ENCODE measurements at regions not wholly inside any gene's neighbourhood (a gene's known extent, or its start where the extent isn't known, plus 50 kb on each side); places are given as distances from the start of the nearest gene placed in this dataset.

GRCh38 chrX:65838674-65839073, 171.2 kb downstream of the MSN start:
- intact Hi-C loops (cut with micrococcal nuclease), result no loop called here
- Histone ChIP-seq H3K9me2 (ENCODE audit: insufficient read depth) (no peaks in the 10 kb centered on the region), H3K27ac (ENCODE audit: low read depth, low read length) (no peak overlapping the region), H3K79me2 (ENCODE audit: insufficient read depth, low read length) (no peaks in the 10 kb centered on the region), H3K9ac (ENCODE audit: low read length) (no peak overlapping the region), H3K36me3 (ENCODE audit: control insufficient read depth in 1 of 2, insufficient read depth in 2 of 2, low read length in 2 of 2) (no peaks in the 10 kb centered on the region), H4K20me1 (ENCODE audit: insufficient read depth) (no peaks in the 10 kb centered on the region), H3K9me3 (ENCODE audit: control insufficient read depth in 1 of 2, insufficient read depth in 1 of 2, low read depth in 1 of 2, low read length in 2 of 2) (no peaks in the 10 kb centered on the region), H2AFZ (ENCODE audit: low read depth, low read length, poor library complexity, severe bottlenecking) (no peak overlapping the region), H3K4me2 (ENCODE audit: low read length) (no peak overlapping the region), H3K27me3 (ENCODE audit: insufficient read depth, low read length) (no peaks in the 10 kb centered on the region), H3K4me1 (ENCODE audit: control insufficient read depth in 1 of 2, insufficient read depth in 2 of 2, low read length in 2 of 2) (no peaks in the 10 kb centered on the region), H3K4me3 (replicated peaks in 1 of 2; ENCODE audit: low read depth in 1 of 2, low read length in 2 of 2) (no peak overlapping the region)
- DNase-seq (ENCODE audit: low read depth, low spot score), result no peak
- CTCF ChIA-PET, result no interaction called here
- RAD21 ChIA-PET (ENCODE audit: low non-redundant PET in 1 of 2, low total read pairs in 2 of 2, uncharacterized antibody in 2 of 2, unreplicated experiment in 2 of 2), result no interaction called here
- BruUV-seq (replicated peaks), result no TSS peak
- no peak for ATAC-seq
- TF ChIP-seq POLR2AphosphoS5 (IDR thresholded peaks at IDR 0.05; ENCODE audit: low read depth, low read length) (no peak), ELF1 (IDR thresholded peaks at IDR 0.05; ENCODE audit: borderline replicate concordance, low read depth) (no peak), EZH2 (IDR thresholded peaks at IDR 0.05) (no peak), ZFX (IDR thresholded peaks at IDR 0.05) (no peak), FOSL1 (IDR thresholded peaks at IDR 0.05; ENCODE audit: low read depth) (no peak), RAD21 (IDR thresholded peaks at IDR 0.05; ENCODE audit: low read depth) (no peak), EZH2phosphoT487 (IDR thresholded peaks at IDR 0.05; ENCODE audit: borderline replicate concordance) (no peak), SP1 (IDR thresholded peaks at IDR 0.05; ENCODE audit: low read depth) (no peak), MAX (IDR thresholded peaks at IDR 0.05) (no peak), POLR2A (IDR thresholded peaks at IDR 0.05; ENCODE audit: borderline replicate concordance, extremely low read depth, insufficient read depth, insufficient read length) (no peak), JUND (IDR thresholded peaks at IDR 0.05) (no peak), TCF7L2 (IDR thresholded peaks at IDR 0.05; ENCODE audit: borderline replicate concordance, extremely low read depth, insufficient read depth, insufficient read length) (no peak), CEBPB (IDR thresholded peaks at IDR 0.05; ENCODE audit: low read depth) (no peak)
- TF ChIP-seq, protein P1, sequence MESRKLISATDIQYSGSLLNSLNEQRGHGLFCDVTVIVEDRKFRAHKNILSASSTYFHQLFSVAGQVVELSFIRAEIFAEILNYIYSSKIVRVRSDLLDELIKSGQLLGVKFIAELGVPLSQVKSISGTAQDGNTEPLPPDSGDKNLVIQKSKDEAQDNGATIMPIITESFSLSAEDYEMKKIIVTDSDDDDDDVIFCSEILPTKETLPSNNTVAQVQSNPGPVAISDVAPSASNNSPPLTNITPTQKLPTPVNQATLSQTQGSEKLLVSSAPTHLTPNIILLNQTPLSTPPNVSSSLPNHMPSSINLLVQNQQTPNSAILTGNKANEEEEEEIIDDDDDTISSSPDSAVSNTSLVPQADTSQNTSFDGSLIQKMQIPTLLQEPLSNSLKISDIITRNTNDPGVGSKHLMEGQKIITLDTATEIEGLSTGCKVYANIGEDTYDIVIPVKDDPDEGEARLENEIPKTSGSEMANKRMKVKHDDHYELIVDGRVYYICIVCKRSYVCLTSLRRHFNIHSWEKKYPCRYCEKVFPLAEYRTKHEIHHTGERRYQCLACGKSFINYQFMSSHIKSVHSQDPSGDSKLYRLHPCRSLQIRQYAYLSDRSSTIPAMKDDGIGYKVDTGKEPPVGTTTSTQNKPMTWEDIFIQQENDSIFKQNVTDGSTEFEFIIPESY (IDR thresholded peaks at IDR 0.05; ENCODE audit: extremely low read depth, insufficient replicate concordance, low read length), result no peak
- TF ChIP-seq, protein P2, sequence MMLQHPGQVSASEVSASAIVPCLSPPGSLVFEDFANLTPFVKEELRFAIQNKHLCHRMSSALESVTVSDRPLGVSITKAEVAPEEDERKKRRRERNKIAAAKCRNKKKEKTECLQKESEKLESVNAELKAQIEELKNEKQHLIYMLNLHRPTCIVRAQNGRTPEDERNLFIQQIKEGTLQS (IDR thresholded peaks at IDR 0.05), result no peak
- POLR2A ChIA-PET, result no interaction called here
